ENCODE measurements at regions not wholly inside any gene's neighbourhood (a gene's known extent, or its start where the extent isn't known, plus 50 kb on each side); places are given as distances from the start of the nearest gene placed in this dataset.

DNA sequence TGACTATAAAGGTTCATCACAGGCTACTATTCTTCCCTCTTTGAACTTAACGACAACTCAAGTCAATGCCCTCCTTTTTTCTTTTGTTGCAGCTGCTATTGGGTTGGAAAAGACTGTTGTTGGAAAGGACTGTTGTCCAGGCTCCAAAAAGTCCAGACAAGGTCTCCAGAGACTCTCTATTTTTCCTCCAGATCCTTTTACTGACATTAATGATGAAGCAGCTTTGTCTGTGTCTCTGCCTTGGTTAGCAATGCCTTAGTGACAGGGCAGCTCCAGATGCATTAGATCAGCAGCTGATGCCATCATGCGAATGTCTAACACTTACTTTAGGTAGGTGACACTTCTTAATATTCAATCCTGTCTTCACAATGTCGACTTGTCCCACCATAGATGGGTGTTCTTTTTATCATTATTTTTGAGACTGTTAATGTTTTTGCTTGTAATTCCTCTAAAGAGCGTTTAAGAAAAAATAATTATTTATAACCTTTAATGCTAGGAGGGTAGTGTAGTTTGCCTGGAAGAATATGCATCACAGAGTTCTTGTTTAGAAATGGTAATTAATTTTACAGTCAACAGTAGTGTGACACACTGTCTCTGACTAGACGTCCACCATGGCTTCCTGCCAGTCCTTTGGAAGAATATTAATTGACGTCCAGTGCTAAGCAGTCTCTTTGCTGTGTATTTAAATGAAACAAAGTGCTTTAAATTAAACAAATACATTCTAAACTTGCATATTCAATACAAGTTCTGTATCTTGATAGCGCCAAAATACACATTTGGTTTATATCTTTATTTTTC lies 492.2 kb downstream of the NR2F1-AS1 start:
- TF ChIP-seq CTCF (IDR thresholded peaks at IDR 0.05; ENCODE audit: low read depth, low read length) (no peak), MAX (IDR thresholded peaks at IDR 0.05; ENCODE audit: low read depth, low read length) (no peak), POLR2A (IDR thresholded peaks at IDR 0.05; ENCODE audit: extremely low read depth, insufficient read length) (no peak)

Measured in NB4 (cell line).